HG03095 (cell line): ENCODE measurements at regions not wholly inside any gene's neighbourhood (a gene's known extent, or its start where the extent isn't known, plus 50 kb on each side); places are given as distances from the start of the nearest gene placed in this dataset.

ENCODE experiments used
- ATAC-seq: cut with Tn5 transposase; IDR thresholded peaks from one replicate; pipeline ENCODE4 v1.9.1; 2021; ENCODE audit warnings: moderate library complexity; ENCODE audit not compliant: unreplicated experiment

- ATAC-seq, result no peak
These were observed 150.0 kb downstream of the SHANK2 start for GRCh38 chr11:71102251-71102995.

- ATAC-seq, result no peak
These were observed 150.8 kb downstream of the SHANK2 start for GRCh38 chr11:71101606-71102005.

DNA sequence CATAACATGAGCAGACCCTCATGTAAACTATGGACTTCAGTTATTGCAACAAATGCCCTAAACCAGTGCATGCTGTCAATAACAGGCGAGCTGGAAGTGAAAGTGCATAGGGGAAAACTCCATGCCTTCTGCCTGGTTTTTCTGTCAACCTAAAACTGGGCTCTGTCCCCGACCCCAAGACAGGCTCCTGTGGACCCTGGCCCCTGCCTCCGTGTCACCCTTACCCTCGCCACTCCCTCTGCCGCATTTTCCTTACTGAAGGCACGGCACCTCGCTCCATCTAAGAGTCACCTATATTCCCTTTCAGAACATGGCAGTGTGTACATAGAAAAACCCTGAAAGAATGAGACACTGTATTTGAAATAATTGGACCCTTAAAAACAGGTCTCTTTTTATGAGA is 151.3 kb downstream of the SHANK2 start:
- ATAC-seq, result no peak

DNA sequence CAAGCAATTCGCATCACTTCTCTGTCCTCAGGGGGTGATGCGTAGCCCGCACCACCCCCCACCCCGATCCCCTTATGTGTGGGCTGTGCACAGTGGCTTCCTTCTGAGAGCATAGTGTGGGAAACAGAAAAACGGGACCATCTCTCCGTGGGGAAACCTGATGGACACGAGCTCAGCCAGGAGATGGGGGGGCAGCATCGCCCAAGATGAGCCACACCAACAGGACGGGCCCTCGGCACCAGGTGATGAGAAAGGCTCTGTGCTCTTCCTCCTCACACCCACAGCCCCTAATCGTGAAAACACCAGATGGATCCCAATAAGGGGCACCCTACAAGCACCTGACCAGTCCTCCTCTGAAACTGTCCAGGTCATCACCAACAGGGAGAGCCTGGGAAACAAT is 153.6 kb downstream of the SHANK2 start:
- ATAC-seq, result no peak

GRCh38 chr11:71097506-71098240 is 154.7 kb downstream of the SHANK2 start:
- no peak for ATAC-seq

- no peak for ATAC-seq
These were observed 155.5 kb downstream of the SHANK2 start for GRCh38 chr11:71096751-71097388.

- no peak for ATAC-seq
These were observed 157.0 kb downstream of the SHANK2 start for GRCh38 chr11:71095294-71095850.

- ATAC-seq, result no peak
These were observed 157.9 kb downstream of the SHANK2 start for GRCh38 chr11:71094296-71095077.

DNA sequence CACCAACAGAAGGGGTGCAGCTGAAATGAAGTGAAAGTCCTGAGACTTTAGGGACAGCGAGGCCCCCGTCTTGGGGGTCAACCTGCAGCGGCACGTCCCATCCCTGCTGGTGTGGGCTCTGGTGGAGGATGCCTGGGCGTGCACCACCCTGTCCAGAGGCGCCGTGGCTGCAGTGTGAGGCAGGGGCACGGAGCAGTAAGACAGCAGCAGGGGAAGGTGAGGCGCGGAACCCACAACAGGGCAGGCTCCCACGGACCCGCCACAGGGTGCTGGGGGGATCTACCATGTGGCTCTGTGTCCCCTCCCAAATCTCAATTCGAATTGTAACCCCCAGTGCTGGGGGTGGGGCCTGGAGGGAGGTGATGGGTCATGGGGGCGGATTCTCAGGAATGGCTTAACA is 158.6 kb downstream of the SHANK2 start:
- no peak for ATAC-seq

- ATAC-seq, result no peak
These were observed 160.7 kb downstream of the SHANK2 start for GRCh38 chr11:71091506-71092265.

- ATAC-seq, result no peak
These were observed 162.8 kb downstream of the SHANK2 start for GRCh38 chr11:71089571-71089970.

DNA sequence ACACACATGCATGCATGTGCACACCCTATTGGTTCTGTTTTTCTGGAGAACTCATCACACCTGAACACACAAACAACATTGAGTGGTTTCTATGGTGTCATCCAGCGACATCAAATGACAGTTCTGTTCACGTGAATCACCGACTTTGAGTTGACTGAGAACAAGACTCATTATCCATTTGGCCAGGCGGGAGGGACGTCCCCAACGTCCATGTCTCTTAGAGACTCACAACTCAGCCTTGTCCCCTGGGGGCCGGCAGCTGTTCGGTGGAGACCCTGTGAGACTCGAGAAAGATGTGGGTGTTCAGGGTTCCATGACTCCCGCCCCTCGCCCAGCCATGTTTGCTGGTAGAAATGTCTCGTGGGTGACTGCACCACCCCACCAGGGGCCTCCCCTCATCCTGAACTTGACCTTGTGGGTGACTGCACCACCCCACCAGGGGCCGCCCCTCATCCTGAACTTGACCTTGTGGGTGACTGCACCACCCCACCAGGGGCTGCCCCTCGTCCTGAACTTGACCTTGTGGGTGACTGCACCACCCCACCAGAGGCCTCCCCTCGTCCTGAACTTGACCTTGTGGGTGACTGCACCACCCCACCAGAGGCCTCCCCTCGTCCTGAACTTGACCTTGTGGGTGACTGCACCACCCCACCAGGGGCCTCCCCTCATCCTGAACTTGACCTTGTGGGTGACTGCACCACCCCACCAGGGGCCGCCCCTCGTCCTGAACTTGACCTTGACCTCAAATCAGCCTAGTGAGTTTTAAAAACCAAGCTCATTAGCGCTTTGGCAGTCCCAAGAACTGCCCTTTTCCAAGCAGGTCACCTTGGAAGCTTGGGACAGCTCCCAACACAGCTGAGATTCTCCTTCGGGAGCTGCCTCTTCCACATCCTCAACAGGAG is 163.8 kb downstream of the SHANK2 start:
- peak; percentile 75 for ATAC-seq

- no peak for ATAC-seq
These were observed 165.6 kb downstream of the SHANK2 start for GRCh38 chr11:71086687-71087258.

GRCh38 chr11:71084306-71085012 is 167.9 kb downstream of the SHANK2 start:
- no peak for ATAC-seq

GRCh38 chr11:71083105-71083504 is 169.3 kb downstream of the SHANK2 start:
- ATAC-seq, result no peak

- ATAC-seq, result no peak
These were observed 169.9 kb downstream of the SHANK2 start for GRCh38 chr11:71082454-71082853.

DNA sequence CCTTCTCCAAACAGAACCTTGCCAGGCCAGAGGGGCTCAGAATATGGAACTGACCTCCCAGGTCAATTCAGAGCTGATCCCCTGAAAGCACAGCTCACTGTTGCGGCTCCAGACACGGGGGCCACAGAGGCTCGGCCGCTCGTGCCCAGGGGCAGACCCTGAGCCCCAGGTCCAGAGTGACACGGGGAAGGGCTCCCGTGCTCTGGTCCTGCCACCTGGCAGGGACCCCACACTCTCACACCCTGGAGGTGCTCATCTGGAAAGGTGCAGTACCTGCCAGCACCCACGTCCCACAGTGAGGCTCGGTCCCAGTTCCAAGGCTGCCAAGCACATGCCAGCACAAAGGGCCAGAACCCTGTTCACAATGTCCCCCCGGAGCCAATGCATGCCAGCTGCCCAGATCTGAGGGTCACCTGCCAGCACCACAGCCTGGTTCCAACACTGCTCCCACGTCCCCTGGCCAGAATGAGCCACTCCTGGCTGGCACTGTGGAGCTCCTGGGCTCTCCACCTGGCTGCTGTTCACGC is 170.6 kb downstream of the SHANK2 start:
- no peak for ATAC-seq
